Fibroblast of lung (primary cell): ENCODE measurements at regions not wholly inside any gene's neighbourhood (a gene's known extent, or its start where the extent isn't known, plus 50 kb on each side); places are given as distances from the start of the nearest gene placed in this dataset.

Source experiments
- DNase-seq, 2 donors: peaks; one replicate each; pipeline versions ENCODE4 v3.0.0 to v3.0.0-alpha.2; 2010; ENCODE audit warnings: low read depth in 2 of 2
- H2AFZ ChIP-seq: 2 replicates; pipeline ENCODE4 v1.5.1; 2012; ENCODE audit warnings: low read length, control low read depth, inconsistent platforms
- H3K27ac ChIP-seq: 2 replicates; pipeline ENCODE4 v1.5.1; 2011; ENCODE audit warnings: low read length, control low read depth; ENCODE audit not compliant: insufficient read depth
- H3K27me3 ChIP-seq: 2 replicates; pipeline ENCODE4 v1.5.1; 2011; ENCODE audit warnings: mild to moderate bottlenecking, low read length; ENCODE audit not compliant: control insufficient read depth, insufficient read depth
- H3K36me3 ChIP-seq: 2 replicates; pipeline ENCODE4 v1.5.1; 2011; ENCODE audit warnings: low read length; ENCODE audit not compliant: control insufficient read depth, insufficient read depth
- H3K4me1 ChIP-seq: 2 replicates; pipeline ENCODE4 v1.5.1; 2011; ENCODE audit warnings: low read length; ENCODE audit not compliant: control insufficient read depth, insufficient read depth; ENCODE audit errors: extremely low read depth
- H3K4me2 ChIP-seq: 2 replicates; pipeline ENCODE4 v1.5.1; 2011; ENCODE audit warnings: low read length, control low read depth; ENCODE audit not compliant: insufficient read depth; ENCODE audit errors: extremely low read depth
- H3K4me3 ChIP-seq, 4 experiments: fragments of 200-600 bp in 1 of 4; sonication (generic) in 1 of 4; replicated peaks in 1 of 4; 2 replicates each; pipeline ENCODE4 v1.5.1; 2011 to 2016; ENCODE audit warnings: low read length in 4 of 4, low read depth in 3 of 4, mild to moderate bottlenecking in 3 of 4, control low read depth in 2 of 4, inconsistent platforms in 1 of 4, mixed read lengths in 1 of 4; ENCODE audit not compliant: insufficient read depth in 1 of 4; ENCODE audit errors: control extremely low read depth in 1 of 4
- H3K79me2 ChIP-seq: 2 replicates; pipeline ENCODE4 v1.5.1; 2012; ENCODE audit warnings: mild to moderate bottlenecking, low read length, inconsistent platforms; ENCODE audit not compliant: control insufficient read depth, insufficient read depth
- H3K9ac ChIP-seq: 2 replicates; pipeline ENCODE4 v1.5.1; 2011; ENCODE audit warnings: mild to moderate bottlenecking, low read length, control low read depth; ENCODE audit not compliant: insufficient read depth
- H3K9me3 ChIP-seq: 2 replicates; pipeline ENCODE4 v1.5.1; 2012; ENCODE audit warnings: low read depth, low read length; ENCODE audit not compliant: control insufficient read depth, insufficient read depth
- H4K20me1 ChIP-seq: 2 replicates; pipeline ENCODE4 v1.5.1; 2011; ENCODE audit warnings: low read length; ENCODE audit not compliant: control insufficient read depth, insufficient read depth; ENCODE audit errors: extremely low read depth
- EZH2 ChIP-seq: IDR thresholded peaks from 2 replicates; pipeline ENCODE4 v1.5.1; 2012; ENCODE audit warnings: low read length, control low read depth, mild to moderate bottlenecking; ENCODE audit errors: missing control alignments
- TF ChIP-seq, protein P1 (sequence below), 2 donors: IDR thresholded peaks in 1 of 2; conservative IDR thresholded peaks in 1 of 2; 1 replicate in 1 of 2; 2 replicates in 1 of 2; pipeline ENCODE4 v1.5.1; 2011 to 2012; ENCODE audit warnings: low read length in 2 of 2, control low read depth in 1 of 2, inconsistent platforms in 1 of 2, low read depth in 1 of 2, mild to moderate bottlenecking in 1 of 2

DNA sequence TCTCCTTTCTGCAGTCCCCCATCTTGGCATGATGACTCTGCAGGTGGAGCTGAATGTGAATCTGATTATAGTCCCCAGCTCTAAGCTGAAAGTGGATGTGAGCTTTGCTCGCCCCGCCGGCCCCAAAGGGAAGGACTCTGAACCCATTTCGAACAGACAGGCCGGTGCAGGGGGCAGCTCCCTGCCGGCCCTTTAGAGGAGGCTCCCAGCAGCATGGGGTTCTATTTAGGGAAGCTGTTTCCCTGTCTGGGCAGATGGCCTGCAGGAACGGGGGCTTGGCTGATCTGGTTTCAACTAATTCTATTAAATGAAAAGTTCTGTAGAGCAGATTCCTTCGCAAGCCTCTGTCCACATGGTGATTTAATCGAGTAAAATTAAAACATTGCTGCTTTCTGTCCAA, 104.8 kb upstream of the MSX1 start:
- H3K27ac ChIP-seq = no peak overlapping the region
- H2AFZ ChIP-seq = no peak overlapping the region
- DNase-seq = no peak
- no peaks in the 10 kb centered on the region for H3K4me1 ChIP-seq
- no peaks in the 10 kb centered on the region for H3K9me3 ChIP-seq
- no peak for TF ChIP-seq EZH2
- TF ChIP-seq, protein P1, sequence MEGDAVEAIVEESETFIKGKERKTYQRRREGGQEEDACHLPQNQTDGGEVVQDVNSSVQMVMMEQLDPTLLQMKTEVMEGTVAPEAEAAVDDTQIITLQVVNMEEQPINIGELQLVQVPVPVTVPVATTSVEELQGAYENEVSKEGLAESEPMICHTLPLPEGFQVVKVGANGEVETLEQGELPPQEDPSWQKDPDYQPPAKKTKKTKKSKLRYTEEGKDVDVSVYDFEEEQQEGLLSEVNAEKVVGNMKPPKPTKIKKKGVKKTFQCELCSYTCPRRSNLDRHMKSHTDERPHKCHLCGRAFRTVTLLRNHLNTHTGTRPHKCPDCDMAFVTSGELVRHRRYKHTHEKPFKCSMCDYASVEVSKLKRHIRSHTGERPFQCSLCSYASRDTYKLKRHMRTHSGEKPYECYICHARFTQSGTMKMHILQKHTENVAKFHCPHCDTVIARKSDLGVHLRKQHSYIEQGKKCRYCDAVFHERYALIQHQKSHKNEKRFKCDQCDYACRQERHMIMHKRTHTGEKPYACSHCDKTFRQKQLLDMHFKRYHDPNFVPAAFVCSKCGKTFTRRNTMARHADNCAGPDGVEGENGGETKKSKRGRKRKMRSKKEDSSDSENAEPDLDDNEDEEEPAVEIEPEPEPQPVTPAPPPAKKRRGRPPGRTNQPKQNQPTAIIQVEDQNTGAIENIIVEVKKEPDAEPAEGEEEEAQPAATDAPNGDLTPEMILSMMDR (conservative IDR thresholded peaks at IDR 0.05 in 1 of 2, IDR thresholded peaks at IDR 0.05 in 1 of 2; ENCODE audit: low read depth in 1 of 2, low read length in 2 of 2) = no peak
- H3K4me3 ChIP-seq = no peak overlapping the region
- no peak overlapping the region for H3K9ac ChIP-seq
- no peaks in the 10 kb centered on the region for H3K27me3 ChIP-seq
- H4K20me1 ChIP-seq = no peaks in the 10 kb centered on the region
- no peaks in the 10 kb centered on the region for H3K36me3 ChIP-seq
- no peaks in the 10 kb centered on the region for H3K79me2 ChIP-seq
- no peak overlapping the region for H3K4me2 ChIP-seq

DNA sequence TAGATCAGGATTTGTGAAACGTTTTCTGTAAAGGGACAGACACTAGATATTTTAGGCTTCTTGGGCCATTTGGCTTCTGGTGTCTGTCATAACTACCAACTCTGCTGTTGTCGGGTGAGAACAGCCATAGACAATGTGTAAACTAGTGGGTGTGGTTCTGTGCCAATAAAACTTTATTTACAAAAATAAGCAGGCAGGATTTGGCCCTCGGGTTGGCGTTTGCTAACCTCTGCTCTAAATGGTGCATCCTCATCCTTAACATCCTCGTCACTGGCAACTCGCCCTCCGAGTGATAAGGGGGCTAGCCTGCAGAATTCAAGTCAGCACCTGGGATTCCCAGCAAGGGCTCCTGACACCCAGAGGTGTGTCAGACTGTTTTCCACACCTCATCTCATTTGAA, 105.8 kb upstream of the MSX1 start:
- no peak for DNase-seq
- H2AFZ ChIP-seq = no peak overlapping the region
- H3K4me3 ChIP-seq = no peak overlapping the region
- no peaks in the 10 kb centered on the region for H3K79me2 ChIP-seq
- H3K27ac ChIP-seq = no peak overlapping the region
- no peaks in the 10 kb centered on the region for H3K27me3 ChIP-seq
- H3K4me1 ChIP-seq = no peaks in the 10 kb centered on the region
- TF ChIP-seq, protein P1 (conservative IDR thresholded peaks at IDR 0.05 in 1 of 2, IDR thresholded peaks at IDR 0.05 in 1 of 2; ENCODE audit: low read depth in 1 of 2, low read length in 2 of 2) = no peak
- no peak for TF ChIP-seq EZH2
- no peak overlapping the region for H3K4me2 ChIP-seq
- no peaks in the 10 kb centered on the region for H4K20me1 ChIP-seq
- no peaks in the 10 kb centered on the region for H3K9me3 ChIP-seq
- no peaks in the 10 kb centered on the region for H3K36me3 ChIP-seq
- no peak overlapping the region for H3K9ac ChIP-seq

DNA sequence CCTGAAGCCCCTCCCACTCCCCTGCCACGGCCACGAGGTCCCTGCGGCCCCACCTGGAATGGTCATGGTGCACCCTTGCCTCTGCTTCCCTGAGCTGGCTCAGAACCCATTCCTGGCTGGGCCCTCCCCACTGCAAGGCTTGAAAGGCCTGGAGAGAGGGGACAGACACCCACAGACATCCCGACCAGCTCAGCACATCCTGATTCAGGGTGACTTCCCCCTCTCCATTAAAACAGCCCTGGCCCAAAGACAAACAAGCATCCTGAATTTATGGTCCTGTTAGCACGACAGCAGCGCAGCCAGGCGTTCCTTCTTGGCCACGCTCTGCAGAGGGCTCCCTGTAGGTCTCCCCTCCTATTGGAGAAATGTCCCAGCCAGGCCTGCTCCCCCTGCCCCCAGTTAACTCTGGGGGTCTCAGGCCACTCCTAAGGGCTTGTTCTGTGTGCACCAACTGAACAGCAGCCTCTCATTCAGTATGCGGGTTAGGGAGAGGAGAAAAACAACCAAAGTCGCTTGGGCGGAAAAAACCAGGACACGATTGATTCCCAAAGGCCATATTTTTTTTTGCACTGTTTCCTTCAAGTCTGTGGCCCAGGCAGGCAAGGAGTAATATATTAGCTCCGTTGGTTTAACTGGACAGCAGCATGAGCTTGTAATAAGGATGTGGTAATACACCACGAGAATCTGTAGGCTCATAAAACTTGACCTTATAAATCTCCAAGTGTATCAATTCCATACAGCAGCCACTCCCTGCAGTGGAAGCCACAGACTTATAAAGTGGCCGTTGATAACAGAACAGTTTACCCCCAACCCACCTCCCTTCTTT, 106.7 kb upstream of the MSX1 start:
- TF ChIP-seq, protein P1 (conservative IDR thresholded peaks at IDR 0.05 in 1 of 2, IDR thresholded peaks at IDR 0.05 in 1 of 2; ENCODE audit: low read depth in 1 of 2, low read length in 2 of 2) = no peak
- no peak for TF ChIP-seq EZH2
- H2AFZ ChIP-seq = no peak overlapping the region
- no peaks in the 10 kb centered on the region for H3K36me3 ChIP-seq
- no peaks in the 10 kb centered on the region for H3K79me2 ChIP-seq
- H3K9me3 ChIP-seq = no peaks in the 10 kb centered on the region
- H3K27ac ChIP-seq = no peak overlapping the region
- DNase-seq = no peak
- no peaks in the 10 kb centered on the region for H3K27me3 ChIP-seq
- no peak overlapping the region for H3K4me2 ChIP-seq
- no peaks in the 10 kb centered on the region for H4K20me1 ChIP-seq
- no peak overlapping the region for H3K4me3 ChIP-seq
- H3K9ac ChIP-seq = no peak overlapping the region
- no peaks in the 10 kb centered on the region for H3K4me1 ChIP-seq
